PFSK-1 (cell line): ENCODE measurements at regions not wholly inside any gene's neighbourhood (a gene's known extent, or its start where the extent isn't known, plus 50 kb on each side); places are given as distances from the start of the nearest gene placed in this dataset.

Experiments
- FOXP2 ChIP-seq: optimal IDR thresholded peaks from 2 replicates; pipeline ENCODE3; 2011; ENCODE audit warnings: borderline replicate concordance, control low read depth, inconsistent platforms; ENCODE audit not compliant: insufficient read depth; ENCODE audit errors: extremely low read length, extremely low read depth
- POLR2AphosphoS5 ChIP-seq: IDR thresholded peaks from 2 replicates; pipeline ENCODE4 v1.6.1; 2012; ENCODE audit warnings: low read depth, mild to moderate bottlenecking, control low read depth, low read length, moderate library complexity
- SIN3A ChIP-seq: IDR thresholded peaks from 2 replicates; pipeline ENCODE4 v1.6.1; 2012; ENCODE audit warnings: mild to moderate bottlenecking, low read length, moderate library complexity, borderline replicate concordance; ENCODE audit not compliant: insufficient read depth
- TAF1 ChIP-seq: IDR thresholded peaks from 2 replicates; pipeline ENCODE4 v1.6.1; 2012; ENCODE audit warnings: low read length, control low read depth, borderline replicate concordance; ENCODE audit not compliant: insufficient read depth
- TF ChIP-seq, protein P1 (sequence below), 2 experiments: IDR thresholded peaks; 2 replicates each; pipeline versions ENCODE4 v1.6.1 to v1.8.0; 2011 to 2012; ENCODE audit warnings: low read depth in 2 of 2, low read length in 2 of 2, control low read depth in 1 of 2, inconsistent platforms in 1 of 2, mild to moderate bottlenecking in 1 of 2, moderate library complexity in 1 of 2; ENCODE audit not compliant: insufficient read depth in 1 of 2

DNA sequence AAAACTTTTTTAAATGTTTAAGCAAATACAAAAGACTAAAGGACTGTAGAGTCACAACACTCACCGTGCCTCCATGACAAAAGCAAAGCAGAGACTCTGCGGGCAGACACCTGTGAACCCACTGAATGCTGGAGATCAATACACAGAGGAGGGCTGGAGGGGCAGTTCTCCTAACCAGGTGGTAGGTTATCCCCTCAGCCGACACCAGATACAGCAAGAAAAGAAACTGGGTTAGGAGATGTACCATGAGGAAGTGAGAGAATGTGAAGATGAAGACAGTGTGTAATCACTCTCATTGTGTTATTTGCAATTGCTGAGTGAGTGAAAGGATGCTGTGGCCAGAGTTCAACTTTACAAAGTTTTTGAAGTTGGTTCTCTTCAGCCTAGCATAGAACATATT lies 480.3 kb downstream of the BCL11B start:
- TF ChIP-seq TAF1 = no peak
- TF ChIP-seq, protein P1, sequence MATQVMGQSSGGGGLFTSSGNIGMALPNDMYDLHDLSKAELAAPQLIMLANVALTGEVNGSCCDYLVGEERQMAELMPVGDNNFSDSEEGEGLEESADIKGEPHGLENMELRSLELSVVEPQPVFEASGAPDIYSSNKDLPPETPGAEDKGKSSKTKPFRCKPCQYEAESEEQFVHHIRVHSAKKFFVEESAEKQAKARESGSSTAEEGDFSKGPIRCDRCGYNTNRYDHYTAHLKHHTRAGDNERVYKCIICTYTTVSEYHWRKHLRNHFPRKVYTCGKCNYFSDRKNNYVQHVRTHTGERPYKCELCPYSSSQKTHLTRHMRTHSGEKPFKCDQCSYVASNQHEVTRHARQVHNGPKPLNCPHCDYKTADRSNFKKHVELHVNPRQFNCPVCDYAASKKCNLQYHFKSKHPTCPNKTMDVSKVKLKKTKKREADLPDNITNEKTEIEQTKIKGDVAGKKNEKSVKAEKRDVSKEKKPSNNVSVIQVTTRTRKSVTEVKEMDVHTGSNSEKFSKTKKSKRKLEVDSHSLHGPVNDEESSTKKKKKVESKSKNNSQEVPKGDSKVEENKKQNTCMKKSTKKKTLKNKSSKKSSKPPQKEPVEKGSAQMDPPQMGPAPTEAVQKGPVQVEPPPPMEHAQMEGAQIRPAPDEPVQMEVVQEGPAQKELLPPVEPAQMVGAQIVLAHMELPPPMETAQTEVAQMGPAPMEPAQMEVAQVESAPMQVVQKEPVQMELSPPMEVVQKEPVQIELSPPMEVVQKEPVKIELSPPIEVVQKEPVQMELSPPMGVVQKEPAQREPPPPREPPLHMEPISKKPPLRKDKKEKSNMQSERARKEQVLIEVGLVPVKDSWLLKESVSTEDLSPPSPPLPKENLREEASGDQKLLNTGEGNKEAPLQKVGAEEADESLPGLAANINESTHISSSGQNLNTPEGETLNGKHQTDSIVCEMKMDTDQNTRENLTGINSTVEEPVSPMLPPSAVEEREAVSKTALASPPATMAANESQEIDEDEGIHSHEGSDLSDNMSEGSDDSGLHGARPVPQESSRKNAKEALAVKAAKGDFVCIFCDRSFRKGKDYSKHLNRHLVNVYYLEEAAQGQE (IDR thresholded peaks at IDR 0.05; ENCODE audit: insufficient read depth in 1 of 2, low read depth in 2 of 2, low read length in 2 of 2) = no peak
- no peak for TF ChIP-seq SIN3A
- no peak for TF ChIP-seq FOXP2
- TF ChIP-seq POLR2AphosphoS5 = no peak

DNA sequence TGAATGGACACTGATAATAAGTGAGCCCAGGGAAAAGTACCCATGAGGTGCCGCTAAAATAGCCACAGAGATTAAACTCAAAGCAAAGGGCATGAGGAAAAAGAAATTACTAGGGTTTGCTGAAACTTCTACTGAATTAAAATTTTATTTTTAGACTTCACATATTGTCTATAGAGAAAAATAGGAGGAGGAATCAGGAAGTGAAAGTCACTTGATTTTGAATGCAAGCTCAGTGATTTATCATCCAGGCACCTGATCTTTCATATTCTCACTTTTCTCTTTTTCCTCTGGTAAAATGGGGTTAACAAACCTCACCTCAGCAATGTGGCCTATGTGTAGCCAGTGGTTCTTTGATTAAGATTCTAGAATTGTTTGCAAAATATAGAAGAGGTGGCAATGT lies 479.8 kb downstream of the BCL11B start:
- TF ChIP-seq, protein P1 (IDR thresholded peaks at IDR 0.05; ENCODE audit: insufficient read depth in 1 of 2, low read depth in 2 of 2, low read length in 2 of 2) = no peak
- TF ChIP-seq SIN3A (no peak), TAF1 (no peak), FOXP2 (no peak), POLR2AphosphoS5 (no peak)

DNA sequence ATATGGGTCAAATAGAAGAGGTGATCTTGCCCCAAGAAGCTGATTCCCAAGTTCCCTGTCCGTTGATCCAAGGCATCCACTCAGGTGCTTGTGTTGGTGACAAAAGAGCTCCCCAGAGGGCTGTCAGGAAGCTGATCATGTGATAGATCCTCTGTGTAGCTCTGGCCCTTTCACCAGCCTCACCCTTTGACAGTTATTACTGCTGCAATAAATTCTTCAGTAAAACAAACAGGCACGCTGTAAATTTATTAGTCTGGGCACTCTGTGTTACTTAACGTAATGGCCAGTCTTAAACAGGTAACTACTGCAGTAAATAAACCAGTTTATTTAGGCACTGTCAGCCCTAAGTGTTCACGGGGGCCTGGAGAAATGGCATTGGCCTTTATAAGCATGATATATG lies 473.9 kb downstream of the BCL11B start:
- no peak for TF ChIP-seq POLR2AphosphoS5
- no peak for TF ChIP-seq FOXP2
- TF ChIP-seq TAF1 = no peak
- TF ChIP-seq, protein P1 (IDR thresholded peaks at IDR 0.05; ENCODE audit: insufficient read depth in 1 of 2, low read depth in 2 of 2, low read length in 2 of 2) = no peak
- no peak for TF ChIP-seq SIN3A

DNA sequence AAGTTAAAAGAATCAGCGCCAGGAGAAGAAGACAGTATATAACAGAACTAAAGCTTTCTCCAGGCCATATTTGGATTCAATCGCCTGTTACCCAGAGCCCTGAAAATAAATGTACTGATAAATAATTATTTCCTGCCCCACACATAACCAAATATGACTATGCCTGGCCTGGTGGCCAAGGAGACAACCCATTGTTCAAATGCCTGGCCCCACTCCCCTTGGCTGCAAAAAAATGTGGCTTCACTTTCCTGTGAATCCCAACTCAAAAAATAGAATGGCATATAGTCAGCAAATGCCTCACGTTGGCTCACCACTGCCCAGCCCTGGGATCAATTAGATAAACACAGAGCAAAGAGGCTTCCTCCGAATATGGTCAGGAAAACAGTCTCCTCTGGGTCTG lies 472.1 kb downstream of the BCL11B start:
- TF ChIP-seq, protein P1 (IDR thresholded peaks at IDR 0.05; ENCODE audit: insufficient read depth in 1 of 2, low read depth in 2 of 2, low read length in 2 of 2) = no peak
- TF ChIP-seq SIN3A (no peak), POLR2AphosphoS5 (no peak), FOXP2 (no peak), TAF1 (no peak)

DNA sequence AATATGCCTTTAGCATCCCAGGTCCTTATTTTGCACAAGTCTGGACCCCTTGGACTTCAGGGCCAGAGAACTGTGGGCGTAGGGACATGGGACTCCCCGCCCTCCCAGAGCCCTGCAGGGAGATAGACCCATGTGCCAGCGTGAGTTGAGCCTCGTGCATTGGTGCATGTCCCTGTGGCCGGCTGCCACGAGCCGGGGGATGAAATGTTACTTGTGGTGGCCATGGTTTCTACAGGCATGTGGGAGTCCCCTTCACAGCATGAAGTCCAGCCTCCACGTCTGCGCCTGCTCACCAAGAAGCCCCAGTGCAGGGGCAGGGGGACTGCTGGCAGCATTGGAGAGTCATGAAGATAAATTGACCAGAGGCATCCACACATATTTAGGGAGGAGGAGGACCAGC lies 470.0 kb downstream of the BCL11B start:
- TF ChIP-seq POLR2AphosphoS5 (no peak), TAF1 (no peak), SIN3A (no peak), FOXP2 (no peak)
- TF ChIP-seq, protein P1 (IDR thresholded peaks at IDR 0.05; ENCODE audit: insufficient read depth in 1 of 2, low read depth in 2 of 2, low read length in 2 of 2) = no peak
